ENCODE measurements at regions not wholly inside any gene's neighbourhood (a gene's known extent, or its start where the extent isn't known, plus 50 kb on each side); places are given as distances from the start of the nearest gene placed in this dataset.

DNA sequence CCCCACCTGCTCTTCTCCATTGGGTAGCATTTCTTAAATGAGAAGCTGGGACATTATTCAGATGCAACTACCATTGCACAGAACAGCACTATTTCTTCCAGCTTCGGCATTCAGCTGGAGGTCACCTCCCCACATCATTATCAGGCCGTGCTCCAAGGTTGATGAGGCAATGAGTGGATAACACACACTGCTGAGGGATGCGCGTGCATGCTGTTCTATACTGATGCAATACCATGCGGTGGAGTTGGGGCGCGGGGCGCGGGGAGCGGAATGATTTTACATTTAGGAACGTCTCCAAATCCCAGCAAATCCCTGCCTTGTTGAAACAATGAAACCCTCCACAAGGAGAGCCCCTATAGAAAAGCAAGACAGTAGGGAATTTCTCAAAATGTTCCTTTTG, 283.4 kb downstream of the GRIN2B start:
- CTCF ChIA-PET: no interaction called here
- in situ Hi-C loops (cut with MboI): no loop called here
- no peaks in the 10 kb centered on the region for H3K36me3 ChIP-seq (ENCODE audit: control insufficient read depth in 2 of 2, insufficient read depth in 2 of 2, low read length in 1 of 2)

More for the DNA sequence above, 283.4 kb downstream of the GRIN2B start:
- BruUV-seq (replicated peaks): no TSS peak
- ChIA-PET POLR2A (no interaction called here), SMC1A (ENCODE audit: uncharacterized antibody, unreplicated experiment) (no interaction called here), RAD21 (ENCODE audit: unreplicated experiment) (no interaction called here)
- no peak for ATAC-seq
- no peak for DNase-seq (ENCODE audit: low read depth, low spot score)
- Histone ChIP-seq H3K9me3 (replicated peaks; ENCODE audit: control insufficient read depth, insufficient read depth, low read length) (no peaks in the 10 kb centered on the region), H2AFZ (ENCODE audit: control insufficient read depth, low read depth, low read length) (no peak overlapping the region), H3K4me3 (no peak overlapping the region), H3K9ac (ENCODE audit: control insufficient read depth, insufficient read depth, low read length) (no peak overlapping the region), H3K27ac (ENCODE audit: control insufficient read depth, insufficient read depth) (no peak overlapping the region), H3K4me2 (ENCODE audit: control insufficient read depth, insufficient read depth) (no peak overlapping the region), H3K79me2 (ENCODE audit: control insufficient read depth, insufficient read depth, low read length) (no peaks in the 10 kb centered on the region), H4K20me1 (ENCODE audit: control insufficient read depth, insufficient read depth) (no peaks in the 10 kb centered on the region), H3K4me1 (ENCODE audit: control insufficient read depth, insufficient read depth, low read length) (no peaks in the 10 kb centered on the region), H3K27me3 (replicated peaks in 1 of 2; ENCODE audit: control insufficient read depth in 2 of 2, insufficient read depth in 2 of 2, low read length in 1 of 2) (no peaks in the 10 kb centered on the region; a peak in 1 of 4 replicates)
- 68% methylated on average over 11 of the region's 11 CpGs for WGBS (ENCODE audit: insufficient coverage, insufficient replicate concordance, low lambda C conversion rate, missing lambda C conversion rate)
- TF ChIP-seq STAT1 (conservative IDR thresholded peaks at IDR 0.05) (no peak), IRF4 (IDR thresholded peaks at IDR 0.05; ENCODE audit: low read depth, low read length) (no peak), GATAD2B (conservative IDR thresholded peaks at IDR 0.05; ENCODE audit: low read depth) (no peak), USF1 (IDR thresholded peaks at IDR 0.05; ENCODE audit: borderline replicate concordance, extremely low read length, insufficient read depth, low read depth, low read length) (no peak), ZZZ3 (IDR thresholded peaks at IDR 0.05; ENCODE audit: control insufficient read depth, insufficient read length, low read depth) (no peak), TCF3 (IDR thresholded peaks at IDR 0.05; ENCODE audit: borderline replicate concordance, insufficient read depth, low read depth, low read length) (no peak), POU2F2 (IDR thresholded peaks at IDR 0.05; ENCODE audit: borderline replicate concordance, low read depth, low read length) (no peak), CEBPB (IDR thresholded peaks at IDR 0.05; ENCODE audit: borderline replicate concordance in 1 of 2, low read depth in 2 of 2, low read length in 2 of 2) (no peak), IRF3 (IDR thresholded peaks at IDR 0.05) (no peak), CHD2 (IDR thresholded peaks at IDR 0.05; ENCODE audit: borderline replicate concordance, low read depth, low read length) (no peak), PAX8 (IDR thresholded peaks at IDR 0.05) (no peak), POLR2AphosphoS5 (IDR thresholded peaks at IDR 0.05; ENCODE audit: low read length) (no peak), EGR1 (IDR thresholded peaks at IDR 0.05; ENCODE audit: borderline replicate concordance in 1 of 2, low read depth in 2 of 2, low read length in 2 of 2) (no peak)
- no peak for FAIRE-seq
- intact Hi-C loops (cut with micrococcal nuclease; ENCODE audit: unreplicated experiment): no loop called here

Measured in GM12878 (cell line).